Stimulated activated CD4-positive, alpha-beta T cell treated with anti-CD3 and anti-CD28 coated beads, Interleukin-15, amount 100 ng/mL, for 48 hours (primary cell): ENCODE measurements at regions not wholly inside any gene's neighbourhood (a gene's known extent, or its start where the extent isn't known, plus 50 kb on each side); places are given as distances from the start of the nearest gene placed in this dataset.

Experiments used
- DNase-seq, 2 donors: peaks; one replicate each; pipeline ENCODE4 v3.0.0-alpha.2; 2020; ENCODE audit warnings: low read depth in 2 of 2

DNA sequence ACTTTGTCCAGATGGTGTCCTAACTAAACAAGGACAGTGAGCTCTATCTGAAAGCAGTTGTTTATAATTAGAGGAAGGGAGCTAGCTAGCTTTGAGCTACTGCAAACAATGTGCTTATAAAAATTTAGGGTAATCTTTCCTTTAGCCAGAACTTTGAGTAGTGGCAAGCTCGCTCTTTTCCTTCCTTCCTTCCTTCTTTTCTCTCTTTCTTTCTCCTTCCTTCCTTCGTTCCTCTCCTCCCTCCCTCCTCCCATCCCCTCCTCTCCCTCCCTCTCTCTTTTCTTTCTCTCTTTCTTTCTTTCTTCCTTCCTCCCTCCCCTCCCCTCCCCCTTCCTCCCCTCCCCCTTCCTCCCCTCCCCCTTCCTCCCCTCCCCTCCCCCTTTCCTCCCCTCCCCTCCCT lies 520.1 kb downstream of the INHBA start:
- DNase-seq, result no peak

DNA sequence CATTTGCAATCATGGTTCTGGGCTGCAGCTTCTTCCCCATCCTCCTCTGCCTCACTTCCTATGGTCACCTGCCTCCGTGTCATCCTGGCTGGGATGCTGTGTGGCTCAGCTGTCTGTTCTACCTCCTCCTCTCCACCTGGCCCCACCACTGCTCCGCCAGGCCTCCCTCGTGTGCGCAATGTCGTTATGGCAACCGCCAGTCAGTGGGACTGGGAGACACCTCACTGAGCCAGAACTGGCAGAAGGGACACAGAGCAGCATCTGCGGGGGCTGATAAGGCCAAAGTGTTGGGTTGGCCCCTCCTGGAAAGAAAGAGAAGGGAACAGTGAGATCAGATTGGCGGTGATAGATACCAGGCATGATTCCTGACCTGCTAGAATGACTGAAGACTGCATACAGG lies 527.5 kb downstream of the INHBA start:
- DNase-seq, result no peak

DNA sequence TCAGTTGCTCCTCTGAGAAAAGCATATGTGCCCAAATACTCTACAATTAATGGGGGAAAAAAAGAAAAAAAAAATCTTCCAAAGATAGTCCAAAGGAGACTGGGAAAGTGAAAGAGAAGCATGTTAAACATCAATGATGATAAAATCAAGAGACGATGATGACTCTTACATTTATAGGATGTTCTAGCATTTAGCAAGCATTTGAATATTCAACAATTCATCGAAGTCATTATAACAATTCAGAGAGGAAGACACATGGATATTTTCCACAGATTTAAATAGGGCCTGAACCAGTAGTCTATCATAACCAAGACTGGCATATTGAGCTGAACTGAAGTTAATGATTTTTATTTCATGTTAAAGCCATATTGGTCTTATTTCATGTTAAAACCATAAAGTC lies 528.4 kb downstream of the INHBA start:
- DNase-seq, result no peak

DNA sequence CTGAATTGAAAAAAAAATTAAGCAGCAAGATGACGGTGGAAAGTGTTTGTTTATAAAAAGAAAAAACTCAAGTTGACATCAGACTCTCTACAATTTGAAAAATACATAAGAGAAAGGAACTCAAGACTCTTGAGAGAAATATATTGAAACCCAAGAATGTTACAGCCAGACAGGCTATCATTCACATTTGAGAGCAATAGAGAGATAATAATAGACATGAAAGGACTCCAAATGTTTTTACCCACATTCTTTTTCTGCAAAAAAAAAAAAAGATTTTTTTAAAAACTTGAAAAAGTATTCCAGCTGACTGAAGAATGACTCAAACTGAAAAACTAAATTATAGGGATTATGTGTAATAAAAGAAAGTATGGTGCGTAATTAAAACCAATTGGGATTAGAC lies 532.4 kb downstream of the INHBA start:
- DNase-seq, result no peak

DNA sequence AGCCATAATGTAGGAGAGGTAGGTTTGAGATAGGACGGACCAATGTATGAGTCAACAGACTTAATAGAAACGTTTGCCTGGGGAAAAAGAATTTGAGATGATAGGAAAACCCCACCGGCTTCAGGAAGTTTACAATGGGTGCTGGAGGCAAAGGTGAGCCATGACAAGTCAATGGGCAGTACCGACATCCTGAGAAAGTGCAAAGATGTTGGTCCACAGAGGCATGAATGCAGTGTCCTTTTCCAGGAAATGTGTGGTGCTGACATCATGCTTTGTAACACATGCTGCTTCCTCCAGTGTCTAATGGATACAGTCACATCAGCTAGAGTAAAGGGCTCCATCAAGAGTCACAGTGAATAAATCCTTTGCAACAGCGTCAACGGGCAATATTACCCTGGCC lies 533.6 kb downstream of the INHBA start:
- DNase-seq, result no peak

DNA sequence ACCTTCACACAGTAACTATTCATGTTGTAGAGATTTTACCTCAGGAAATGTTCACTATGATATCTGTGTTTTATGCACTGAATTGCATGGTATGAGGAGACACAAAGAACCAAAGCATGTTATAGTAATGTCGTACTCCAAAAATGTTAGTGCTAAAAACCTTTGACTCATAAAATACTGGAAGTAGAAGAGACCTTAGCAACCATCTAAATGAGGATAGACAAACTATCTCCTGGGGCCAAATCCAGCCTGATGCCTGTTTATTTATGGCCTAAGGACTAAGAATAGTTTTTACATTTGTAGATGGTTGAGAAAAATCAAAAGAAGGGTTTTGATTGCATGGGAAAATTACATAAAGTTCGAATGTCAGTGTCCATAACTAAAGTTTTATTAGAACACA lies 535.1 kb downstream of the INHBA start:
- DNase-seq, result no peak

DNA sequence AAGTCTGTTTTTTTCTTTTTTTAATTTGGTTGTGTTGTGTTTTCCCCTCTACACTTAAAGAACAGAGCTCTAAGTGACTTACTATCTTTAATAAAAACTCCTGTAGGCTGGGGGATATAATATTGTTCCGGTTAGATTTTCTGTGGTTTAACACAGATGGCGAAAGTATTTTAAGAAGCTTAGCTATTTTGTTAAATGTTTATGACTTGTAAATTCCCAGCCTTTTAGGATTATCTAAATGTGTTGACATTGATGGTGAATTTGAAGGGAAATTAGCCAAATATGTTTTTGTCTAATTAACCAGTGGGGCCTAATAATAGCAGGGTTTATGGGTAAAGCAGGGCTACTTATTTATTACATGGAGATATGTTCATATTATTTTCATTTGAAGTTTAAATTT lies 538.5 kb downstream of the INHBA start:
- DNase-seq, result no peak

DNA sequence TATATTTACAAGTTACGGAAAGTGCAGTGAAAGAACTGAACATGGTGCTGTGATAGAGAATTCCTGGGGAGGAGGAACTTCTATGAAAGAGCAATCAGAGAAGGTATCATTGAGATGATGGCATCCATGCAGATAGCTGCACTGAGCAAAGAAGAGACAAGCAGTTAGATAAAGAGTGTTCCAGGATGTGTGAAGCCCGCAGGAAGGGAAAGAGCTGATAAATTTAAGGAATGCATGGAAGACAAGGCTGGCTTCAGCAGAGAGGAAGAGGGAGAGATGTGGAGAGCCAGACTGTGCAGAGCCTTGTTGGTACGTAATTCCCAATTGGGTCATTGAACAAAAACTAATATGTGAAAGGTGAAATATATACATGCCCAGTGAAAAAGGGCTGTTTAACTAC lies 538.9 kb downstream of the INHBA start:
- DNase-seq, result no peak

DNA sequence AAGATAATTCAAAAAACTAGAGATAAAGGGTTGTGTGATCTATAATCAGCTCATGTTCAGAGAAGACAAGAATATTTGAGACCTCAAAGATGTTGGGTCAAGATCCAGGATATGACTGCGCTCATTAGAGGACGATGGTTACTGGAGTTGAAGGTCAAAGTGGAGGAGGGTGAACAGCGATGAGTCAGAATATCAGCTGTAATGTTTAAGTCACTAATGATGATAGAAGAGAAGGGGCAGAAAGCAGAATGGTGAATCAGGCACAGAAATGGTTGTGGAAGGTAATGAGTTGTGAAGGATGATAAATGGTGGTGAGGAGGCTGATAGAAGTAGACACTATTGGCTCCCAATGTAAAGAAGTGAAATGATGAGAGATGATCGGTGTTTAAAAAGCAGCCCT lies 540.3 kb downstream of the INHBA start:
- no peak for DNase-seq

DNA sequence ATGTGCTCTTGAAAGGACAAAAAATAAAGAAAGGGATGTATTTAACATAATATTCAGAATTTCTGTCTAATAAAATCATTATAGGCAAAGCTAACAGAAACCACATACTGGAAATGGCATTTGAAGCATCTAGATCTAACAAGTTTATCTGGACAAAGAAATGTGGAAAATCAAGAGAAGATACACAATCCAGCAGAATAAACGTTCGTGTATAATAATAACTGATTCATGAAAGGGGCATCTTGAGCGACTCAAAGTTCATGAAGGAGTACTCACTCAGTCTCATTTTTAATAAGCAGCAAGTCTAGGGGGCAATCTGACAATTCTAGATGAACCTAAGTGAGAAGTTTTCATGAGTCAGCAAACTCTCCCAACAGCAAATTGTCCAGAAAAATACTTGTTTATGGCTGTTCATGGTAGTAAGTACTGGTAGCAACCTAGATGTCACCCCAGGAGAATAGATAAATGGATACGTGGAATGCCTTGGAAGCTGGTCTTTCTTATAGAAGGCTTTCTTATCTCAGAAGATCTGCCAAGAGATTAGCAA lies 541.8 kb downstream of the INHBA start:
- no peak for DNase-seq

DNA sequence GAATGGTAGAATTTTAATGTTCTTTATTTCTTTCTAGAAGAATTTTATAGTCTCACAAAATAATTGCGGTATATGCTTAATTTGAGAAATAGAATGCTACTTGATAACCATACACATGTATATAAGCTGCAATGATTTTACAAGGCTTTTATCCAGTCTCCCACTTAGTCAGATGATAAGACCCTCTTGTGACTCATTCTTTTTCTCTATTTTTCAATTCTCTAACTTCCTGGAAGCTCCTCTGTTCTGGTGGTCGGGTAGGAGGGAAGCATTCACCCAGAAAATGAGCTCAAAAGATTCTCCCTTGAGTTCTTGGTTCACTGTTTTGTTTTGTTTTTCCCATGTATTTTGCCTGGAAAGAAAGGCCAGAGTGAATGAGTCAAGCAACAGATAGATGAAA lies 546.6 kb downstream of the INHBA start:
- DNase-seq, result no peak

DNA sequence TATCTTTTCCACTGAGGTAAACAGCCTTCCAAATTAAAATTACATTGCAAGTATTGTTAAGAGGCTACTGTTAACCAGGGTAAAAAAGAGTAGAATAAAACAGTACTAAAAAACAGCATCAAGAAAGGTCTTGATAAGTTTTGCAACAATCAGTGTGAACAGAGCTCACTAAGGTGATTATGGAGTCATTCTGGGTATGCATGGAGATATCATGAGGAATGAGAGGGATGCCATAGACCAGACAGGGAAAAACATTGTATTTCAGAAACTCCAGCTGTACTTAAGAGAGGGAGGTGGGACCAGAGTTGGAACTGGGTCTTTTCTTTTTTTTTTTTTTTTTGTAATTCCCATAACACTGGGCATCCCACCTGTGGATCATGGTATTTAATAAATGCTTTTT lies 549.6 kb downstream of the INHBA start:
- DNase-seq, result no peak

DNA sequence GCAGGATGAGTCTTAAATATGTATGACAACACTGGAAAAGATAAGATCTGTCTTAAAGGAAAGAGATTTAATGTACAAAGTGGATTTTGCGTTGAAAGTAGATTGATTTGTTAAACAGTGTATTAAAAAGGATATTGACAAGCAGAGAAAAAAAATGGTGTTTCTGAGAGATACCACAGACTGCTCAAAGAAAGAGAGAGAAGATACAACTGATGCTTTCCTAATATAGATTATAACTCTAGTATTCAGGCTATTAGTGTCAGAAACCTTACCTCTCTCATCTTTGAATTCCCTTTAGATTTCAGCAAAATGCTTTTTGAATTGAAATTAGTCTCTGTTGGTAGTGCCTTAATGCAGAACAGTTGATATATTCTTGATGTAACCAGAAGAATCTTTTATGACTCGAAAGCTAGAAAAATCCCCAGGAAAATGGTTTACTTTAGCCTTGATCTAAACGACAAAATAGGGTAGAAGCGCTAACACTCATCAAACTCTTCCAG lies 550.7 kb downstream of the INHBA start:
- no peak for DNase-seq

DNA sequence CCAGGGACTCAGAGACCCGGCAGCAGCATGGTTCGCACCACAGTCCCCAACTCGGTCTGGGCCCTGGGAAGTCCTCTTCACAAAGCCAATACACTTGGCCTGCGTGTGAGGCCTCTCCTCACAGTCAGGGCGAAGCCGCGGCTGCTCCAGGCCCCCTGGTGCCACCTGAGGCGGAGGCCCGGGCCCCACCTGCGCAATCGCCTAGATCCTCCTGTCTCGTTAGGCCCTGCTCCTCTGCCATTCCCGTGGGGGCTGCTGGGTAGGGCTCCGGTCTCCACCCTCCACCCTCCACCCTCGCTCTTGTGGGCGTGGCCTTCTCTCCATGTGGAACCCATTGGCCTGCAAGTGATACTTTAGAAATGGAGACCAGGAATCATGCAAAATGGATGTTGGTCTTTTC lies 553.3 kb downstream of the INHBA start:
- no peak for DNase-seq

DNA sequence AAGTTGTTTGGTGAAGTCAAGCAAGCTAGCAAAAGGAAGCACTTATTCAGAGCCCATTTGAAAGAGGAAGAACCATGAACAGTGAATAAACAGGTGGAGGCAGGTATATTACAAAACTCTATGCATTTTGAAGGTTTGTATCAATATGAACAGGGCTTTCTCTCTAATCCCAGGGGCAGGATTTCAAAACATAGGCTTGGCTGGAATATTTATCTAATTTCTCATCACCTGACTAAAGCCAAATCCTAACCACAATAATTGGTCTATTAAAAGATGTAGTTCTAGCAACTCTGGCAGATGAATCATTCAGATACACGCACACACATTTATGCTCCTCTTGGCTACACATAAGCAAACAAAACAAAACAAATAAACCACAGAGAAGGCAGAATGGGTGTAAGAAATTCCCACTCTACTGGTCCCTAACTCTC lies 554.4 kb downstream of the INHBA start:
- DNase-seq, result no peak

DNA sequence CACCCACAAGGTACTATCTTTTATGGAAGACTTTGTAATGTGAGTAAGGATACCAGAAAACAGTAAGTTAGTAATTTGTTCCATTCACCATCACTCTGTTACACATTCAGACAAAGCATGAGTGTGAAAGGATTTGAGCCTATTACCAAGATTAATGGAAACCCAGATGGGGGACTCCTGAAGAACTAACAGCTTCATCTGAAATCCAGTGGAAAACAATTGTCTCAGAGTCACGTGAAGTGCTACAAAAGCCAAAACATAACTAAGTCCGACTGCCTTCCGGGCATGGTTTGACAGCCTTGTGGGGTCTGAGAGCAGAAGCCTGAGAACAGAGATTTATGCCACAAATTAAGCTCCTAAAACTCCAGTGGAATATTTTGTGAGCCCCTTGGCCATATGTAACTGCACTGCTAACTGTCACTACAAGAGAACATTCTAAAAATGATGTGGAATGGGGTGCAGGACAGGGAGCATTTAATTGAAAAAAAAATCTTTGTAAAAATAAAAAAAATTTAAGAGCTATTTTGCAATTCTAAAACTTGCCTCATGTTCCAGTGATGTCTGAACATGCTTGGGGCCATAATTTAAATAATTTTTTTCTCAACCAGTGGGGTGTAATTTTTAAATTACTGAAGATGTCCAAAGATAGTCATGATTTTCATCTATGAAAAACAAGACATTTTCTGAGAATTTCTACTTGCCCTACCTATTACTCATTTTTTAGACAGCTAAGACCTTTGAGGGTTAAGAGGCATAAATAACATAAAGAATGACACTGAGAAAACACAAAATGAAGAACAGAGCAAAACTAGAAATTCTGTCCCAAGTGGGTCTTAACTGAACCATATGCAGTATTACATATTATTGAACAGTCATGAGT lies 555.0 kb downstream of the INHBA start:
- DNase-seq, result no peak

DNA sequence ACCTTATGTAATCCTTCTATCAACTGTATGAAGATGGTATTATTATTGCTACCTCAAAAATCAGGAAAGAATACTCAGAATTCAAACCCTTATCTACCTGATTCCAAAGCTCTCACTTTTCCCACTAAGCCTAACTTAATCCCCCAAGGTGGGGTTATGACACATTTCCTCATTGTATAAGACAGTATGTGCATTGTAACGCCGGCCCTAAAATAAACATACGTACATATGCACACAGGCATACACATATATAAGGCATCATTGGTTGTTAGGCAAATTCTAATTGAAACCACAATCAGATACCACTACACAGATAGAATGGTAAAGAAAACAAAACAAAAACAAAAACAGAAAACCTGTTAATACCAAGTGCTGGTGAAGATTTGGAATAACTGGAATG lies 556.5 kb downstream of the INHBA start:
- DNase-seq, result no peak

DNA sequence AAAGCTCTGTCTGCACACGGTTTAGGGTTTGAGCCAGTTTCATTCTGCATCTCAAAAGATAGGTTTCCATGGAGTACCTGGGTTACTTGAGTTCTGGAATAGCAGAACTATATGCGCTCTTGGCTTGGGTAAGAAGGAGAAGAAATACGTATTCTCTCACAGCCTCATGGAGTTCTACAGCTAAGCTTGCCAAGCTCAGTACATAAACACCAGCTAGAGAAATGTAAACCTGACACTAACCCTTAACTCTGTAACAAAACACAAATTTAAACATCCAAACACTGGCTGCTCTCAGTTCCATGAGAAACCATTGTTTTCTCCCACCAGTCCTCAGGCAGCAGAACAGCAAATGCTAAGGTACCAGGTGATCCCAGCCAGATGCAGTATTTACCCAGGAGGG lies 557.2 kb downstream of the INHBA start:
- no peak for DNase-seq

DNA sequence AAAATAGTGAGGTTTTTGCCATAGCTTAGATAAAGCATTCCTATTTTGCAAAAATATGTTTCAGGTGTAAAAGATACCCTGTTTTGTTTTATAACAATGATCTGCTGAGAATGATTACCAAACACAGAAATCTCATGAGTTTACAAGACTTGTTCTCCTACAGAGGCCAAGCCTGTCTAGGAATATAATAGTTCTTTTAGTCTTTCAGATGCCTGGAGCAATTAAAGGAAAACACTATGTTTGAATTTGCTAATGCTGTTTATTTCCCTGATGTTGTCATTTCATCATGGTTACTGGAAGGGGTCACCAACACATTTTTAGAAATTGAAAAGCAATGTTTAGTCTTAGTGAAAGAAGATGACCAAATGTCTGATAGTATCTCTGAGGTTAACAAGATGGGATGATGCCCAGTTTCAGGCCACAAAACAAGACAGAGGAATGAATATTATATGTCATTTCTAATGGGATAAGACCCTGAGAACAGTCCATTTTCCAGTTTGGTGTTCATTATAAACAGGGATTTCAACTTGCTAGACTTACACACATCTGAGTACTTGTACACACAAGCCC lies 559.9 kb downstream of the INHBA start:
- no peak for DNase-seq

DNA sequence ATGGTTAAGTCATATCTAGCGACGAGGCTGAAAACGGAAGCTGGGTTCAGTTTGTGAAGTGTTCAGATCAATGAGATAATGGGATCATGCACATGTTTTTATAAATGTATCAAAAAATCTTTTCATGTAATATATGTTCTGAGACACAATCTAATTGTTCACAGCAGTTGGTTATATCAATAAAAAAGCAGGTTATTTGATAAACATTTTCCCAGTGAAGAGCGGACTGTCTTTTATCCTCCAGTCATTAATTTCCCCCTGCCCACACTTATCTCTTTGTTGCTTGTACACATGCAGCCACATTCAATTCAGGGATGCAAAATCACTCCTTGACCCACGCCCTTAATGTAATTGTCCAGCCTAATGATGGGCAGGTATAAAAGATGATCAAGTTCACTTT lies 563.1 kb downstream of the INHBA start:
- no peak for DNase-seq

DNA sequence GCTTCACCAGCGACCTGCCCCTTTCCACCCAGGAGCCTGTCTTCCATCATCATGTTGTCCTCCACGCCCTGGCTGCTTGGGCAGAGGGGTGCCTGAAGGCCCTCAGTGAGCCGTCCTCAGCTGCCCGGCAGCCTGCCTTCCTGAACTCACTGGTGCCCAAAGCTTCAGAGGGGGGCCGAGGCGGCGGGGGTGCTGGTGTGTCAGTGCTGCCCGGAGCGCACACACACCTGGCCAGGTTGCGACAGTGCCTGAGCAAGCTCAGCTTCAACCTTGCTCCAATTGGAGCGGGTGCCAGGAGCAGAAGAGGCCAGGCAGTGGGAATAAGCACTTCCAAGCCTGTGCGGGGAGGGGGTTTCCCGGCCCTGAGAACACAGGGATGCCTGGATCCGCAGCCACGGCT lies 566.3 kb downstream of the INHBA start:
- DNase-seq, result no peak

DNA sequence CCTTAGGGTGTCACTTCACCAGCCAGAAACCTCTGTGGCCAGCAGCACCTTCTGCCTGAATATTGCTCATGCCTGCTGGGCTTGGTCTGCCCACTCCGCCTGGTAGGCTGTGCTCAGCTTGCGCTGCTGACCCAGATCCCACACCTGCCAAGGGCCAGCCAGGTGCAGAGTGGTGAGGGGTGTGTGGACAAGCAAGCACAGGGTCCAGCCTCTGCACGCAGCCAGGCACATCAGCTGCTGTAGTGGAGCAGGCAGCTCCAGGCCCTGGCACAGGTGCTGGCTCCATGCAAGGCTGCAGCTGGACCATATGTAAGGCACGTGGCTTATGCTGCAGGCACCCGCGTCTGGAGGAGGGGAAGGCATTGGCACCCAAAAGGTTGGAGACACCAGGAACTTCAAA lies 567.4 kb downstream of the INHBA start:
- DNase-seq, result no peak
